ENCODE measurements at regions not wholly inside any gene's neighbourhood (a gene's known extent, or its start where the extent isn't known, plus 50 kb on each side); places are given as distances from the start of the nearest gene placed in this dataset.

GRCh38 chr6:51257938-51258337, 439.3 kb downstream of the TFAP2B start:
- Histone ChIP-seq H2AFZ (no peak overlapping the region), H3K36me3 (ENCODE audit: control insufficient read depth, insufficient read depth, low read length) (no peaks in the 10 kb centered on the region), H3K27ac (no peak overlapping the region), H3K4me2 (ENCODE audit: low read length) (no peak overlapping the region), H3K79me2 (no peaks in the 10 kb centered on the region), H3K9ac (no peak overlapping the region), H3K27me3 (ENCODE audit: control insufficient read depth, insufficient read depth, low read length) (no peaks in the 10 kb centered on the region), H3K4me1 (no peaks in the 10 kb centered on the region), H3K9me3 (ENCODE audit: control insufficient read depth, low read length) (no peaks in the 10 kb centered on the region), H3K4me3 (ENCODE audit: low read depth, low read length) (no peak overlapping the region)
- TF ChIP-seq CTCF (IDR thresholded peaks at IDR 0.05) = no peak

GRCh38 chr6:51260003-51260402, 441.3 kb downstream of the TFAP2B start:
- H2AFZ ChIP-seq = no peak overlapping the region
- TF ChIP-seq CTCF (IDR thresholded peaks at IDR 0.05) = no peak

GRCh38 chr6:51261691-51262090, 443.0 kb downstream of the TFAP2B start:
- H3K9me3 ChIP-seq (ENCODE audit: control insufficient read depth, low read length) = no peaks in the 10 kb centered on the region
- no peaks in the 10 kb centered on the region for H3K79me2 ChIP-seq
- no peaks in the 10 kb centered on the region for H3K4me1 ChIP-seq
- no peak overlapping the region for H3K4me2 ChIP-seq (ENCODE audit: low read length)
- no peak overlapping the region for H3K9ac ChIP-seq
- H3K27me3 ChIP-seq (ENCODE audit: control insufficient read depth, insufficient read depth, low read length) = no peaks in the 10 kb centered on the region
- H3K4me3 ChIP-seq (ENCODE audit: low read depth, low read length) = no peak overlapping the region
- TF ChIP-seq CTCF (IDR thresholded peaks at IDR 0.05) = no peak
- H2AFZ ChIP-seq = no peak overlapping the region
- H3K36me3 ChIP-seq (ENCODE audit: control insufficient read depth, insufficient read depth, low read length) = no peaks in the 10 kb centered on the region
- no peak overlapping the region for H3K27ac ChIP-seq

More at GRCh38 chr6:51260003-51260402, 441.3 kb downstream of the TFAP2B start:
- no peak overlapping the region for H3K27ac ChIP-seq
- H3K79me2 ChIP-seq = no peaks in the 10 kb centered on the region
- no peaks in the 10 kb centered on the region for H3K9me3 ChIP-seq (ENCODE audit: control insufficient read depth, low read length)
- H3K36me3 ChIP-seq (ENCODE audit: control insufficient read depth, insufficient read depth, low read length) = no peaks in the 10 kb centered on the region
- no peak overlapping the region for H3K9ac ChIP-seq
- H3K4me1 ChIP-seq = no peaks in the 10 kb centered on the region
- no peak overlapping the region for H3K4me2 ChIP-seq (ENCODE audit: low read length)
- no peak overlapping the region for H3K4me3 ChIP-seq (ENCODE audit: low read depth, low read length)
- no peaks in the 10 kb centered on the region for H3K27me3 ChIP-seq (ENCODE audit: control insufficient read depth, insufficient read depth, low read length)

GRCh38 chr6:51265426-51265825, 446.8 kb downstream of the TFAP2B start:
- no peak for TF ChIP-seq CTCF (IDR thresholded peaks at IDR 0.05)
- H3K27ac ChIP-seq = no peak overlapping the region

GRCh38 chr6:51266604-51267003, 447.9 kb downstream of the TFAP2B start:
- no peak overlapping the region for H3K4me3 ChIP-seq (ENCODE audit: low read depth, low read length)
- no peaks in the 10 kb centered on the region for H3K4me1 ChIP-seq
- no peaks in the 10 kb centered on the region for H3K9me3 ChIP-seq (ENCODE audit: control insufficient read depth, low read length)
- H3K36me3 ChIP-seq (ENCODE audit: control insufficient read depth, insufficient read depth, low read length) = no peaks in the 10 kb centered on the region
- no peaks in the 10 kb centered on the region for H3K79me2 ChIP-seq
- no peak overlapping the region for H3K27ac ChIP-seq
- H2AFZ ChIP-seq = no peak overlapping the region
- no peaks in the 10 kb centered on the region for H3K27me3 ChIP-seq (ENCODE audit: control insufficient read depth, insufficient read depth, low read length)
- H3K9ac ChIP-seq = no peak overlapping the region
- no peak for TF ChIP-seq CTCF (IDR thresholded peaks at IDR 0.05)
- H3K4me2 ChIP-seq (ENCODE audit: low read length) = no peak overlapping the region

More at GRCh38 chr6:51265426-51265825, 446.8 kb downstream of the TFAP2B start:
- H3K27me3 ChIP-seq (ENCODE audit: control insufficient read depth, insufficient read depth, low read length) = no peaks in the 10 kb centered on the region
- H3K4me3 ChIP-seq (ENCODE audit: low read depth, low read length) = no peak overlapping the region
- no peak overlapping the region for H3K4me2 ChIP-seq (ENCODE audit: low read length)
- no peaks in the 10 kb centered on the region for H3K9me3 ChIP-seq (ENCODE audit: control insufficient read depth, low read length)
- no peaks in the 10 kb centered on the region for H3K4me1 ChIP-seq
- no peaks in the 10 kb centered on the region for H3K36me3 ChIP-seq (ENCODE audit: control insufficient read depth, insufficient read depth, low read length)
- no peak overlapping the region for H2AFZ ChIP-seq
- H3K79me2 ChIP-seq = no peaks in the 10 kb centered on the region
- H3K9ac ChIP-seq = no peak overlapping the region

Data from parathyroid adenoma (tissue), 2 donors.